Stimulated activated CD4-positive, alpha-beta T cell treated with anti-CD3 and anti-CD28 coated beads, Interleukin-4, amount 100 ng/mL, for 1 hour (primary cell): ENCODE measurements at regions not wholly inside any gene's neighbourhood (a gene's known extent, or its start where the extent isn't known, plus 50 kb on each side); places are given as distances from the start of the nearest gene placed in this dataset.
A peak's percentile ranks its signal among the peaks of the same experiment; 100 is the strongest.

Experiments
- DNase-seq: peaks from one replicate; pipeline ENCODE4 v3.0.0-alpha.2; 2020

- no peak for DNase-seq
Measured at GRCh38 chr1:5492846-5493245, 499.4 kb downstream of the NPHP4 start.

GRCh38 chr1:5491207-5491904 is 500.9 kb downstream of the NPHP4 start:
- DNase-seq = no peak

- no peak for DNase-seq
Measured at GRCh38 chr1:5490635-5491034, 501.6 kb downstream of the NPHP4 start.

GRCh38 chr1:5488448-5488847 is 503.8 kb downstream of the NPHP4 start:
- no peak for DNase-seq

- DNase-seq = no peak
Measured at GRCh38 chr1:5485968-5486696, 506.1 kb downstream of the NPHP4 start.

GRCh38 chr1:5485436-5485835 is 506.8 kb downstream of the NPHP4 start:
- DNase-seq = no peak

GRCh38 chr1:5484451-5485165 is 507.6 kb downstream of the NPHP4 start:
- DNase-seq = no peak

GRCh38 chr1:5481889-5482288 is 510.3 kb downstream of the NPHP4 start:
- peak; percentile 32 for DNase-seq

GRCh38 chr1:5480906-5481305 is 511.3 kb downstream of the NPHP4 start:
- DNase-seq = no peak

- DNase-seq = no peak
Measured at GRCh38 chr1:5479876-5480646, 512.2 kb downstream of the NPHP4 start.

GRCh38 chr1:5478961-5479360 is 513.3 kb downstream of the NPHP4 start:
- no peak for DNase-seq

- no peak for DNase-seq
Measured at GRCh38 chr1:5478156-5478695, 514.0 kb downstream of the NPHP4 start.

GRCh38 chr1:5477716-5478115 is 514.5 kb downstream of the NPHP4 start:
- DNase-seq = no peak

- DNase-seq = no peak
Measured at GRCh38 chr1:5475572-5475971, 516.7 kb downstream of the NPHP4 start.

- DNase-seq = no peak
Measured at GRCh38 chr1:5473268-5473667, 519.0 kb downstream of the NPHP4 start.

GRCh38 chr1:5466487-5466886 is 525.7 kb downstream of the NPHP4 start:
- no peak for DNase-seq

- no peak for DNase-seq
Measured at GRCh38 chr1:5465281-5465711, 526.9 kb downstream of the NPHP4 start.

- no peak for DNase-seq
Measured at GRCh38 chr1:5464366-5464765, 527.9 kb downstream of the NPHP4 start.

- DNase-seq = no peak
Measured at GRCh38 chr1:5460974-5461373, 531.3 kb downstream of the NPHP4 start.

- no peak for DNase-seq
Measured at GRCh38 chr1:5459839-5460610, 532.2 kb downstream of the NPHP4 start.

GRCh38 chr1:5458248-5458647 is 534.0 kb downstream of the NPHP4 start:
- DNase-seq = no peak
